ENCODE measurements at regions not wholly inside any gene's neighbourhood (a gene's known extent, or its start where the extent isn't known, plus 50 kb on each side); places are given as distances from the start of the nearest gene placed in this dataset.
"Not testable (repeated sequence)": the region's sequence is repeated elsewhere in the genome, so short reads cannot be mapped to it uniquely, and the experiment has no call there.

GRCh38 chr11:134659882-134660281, 247.8 kb upstream of the B3GAT1 start:
- Mint-ChIP-seq H3K4me3 (no peak overlapping the region), H3K36me3 (ENCODE audit: low read depth) (no peaks in the 10 kb centered on the region), H3K27me3 (no peaks in the 10 kb centered on the region), H3K4me1 (ENCODE audit: low read depth) (no peaks in the 10 kb centered on the region), H3K9me3 (peaks cover 18% of the 10 kb centered on the region), H3K27ac (no peak overlapping the region)
- intact Hi-C loops (cut with micrococcal nuclease), result no loop called here

- Mint-ChIP-seq H3K27me3 (no peaks in the 10 kb centered on the region), H3K4me3 (no peak overlapping the region), H3K27ac (no peak overlapping the region), H3K9me3 (peaks cover 18% of the 10 kb centered on the region), H3K4me1 (ENCODE audit: low read depth) (no peaks in the 10 kb centered on the region), H3K36me3 (ENCODE audit: low read depth) (no peaks in the 10 kb centered on the region)
- intact Hi-C loops (cut with micrococcal nuclease), result no loop called here
Observed at GRCh38 chr11:134658481-134659225, 246.6 kb upstream of the B3GAT1 start.

GRCh38 chr11:134657631-134658030, 245.6 kb upstream of the B3GAT1 start:
- intact Hi-C loops (cut with micrococcal nuclease), result no loop called here
- Mint-ChIP-seq H3K9me3 (peaks cover 18% of the 10 kb centered on the region), H3K36me3 (ENCODE audit: low read depth) (no peaks in the 10 kb centered on the region), H3K27me3 (no peaks in the 10 kb centered on the region), H3K4me3 (no peak overlapping the region), H3K4me1 (ENCODE audit: low read depth) (no peaks in the 10 kb centered on the region), H3K27ac (no peak overlapping the region)

- H3K36me3 Mint-ChIP-seq (ENCODE audit: low read depth), result no peaks in the 10 kb centered on the region
- no peaks in the 10 kb centered on the region for H3K27me3 Mint-ChIP-seq
- peaks cover 18% of the 10 kb centered on the region for H3K9me3 Mint-ChIP-seq
- H3K27ac Mint-ChIP-seq, result no peak overlapping the region
- H3K4me3 Mint-ChIP-seq, result no peak overlapping the region
- H3K4me1 Mint-ChIP-seq (ENCODE audit: low read depth), result no peaks in the 10 kb centered on the region
- intact Hi-C loops (cut with micrococcal nuclease), result no loop called here
Observed at GRCh38 chr11:134656861-134657540, 245.0 kb upstream of the B3GAT1 start.

GRCh38 chr11:134656086-134656840, 244.2 kb upstream of the B3GAT1 start:
- intact Hi-C loops (cut with micrococcal nuclease); H3K27ac Mint-ChIP-seq; H3K4me1 Mint-ChIP-seq (ENCODE audit: low read depth); H3K27me3 Mint-ChIP-seq; H3K4me3 Mint-ChIP-seq; H3K36me3 Mint-ChIP-seq (ENCODE audit: low read depth): not testable (repeated sequence)
- H3K9me3 Mint-ChIP-seq, result peaks cover 18% of the 10 kb centered on the region

DNA sequence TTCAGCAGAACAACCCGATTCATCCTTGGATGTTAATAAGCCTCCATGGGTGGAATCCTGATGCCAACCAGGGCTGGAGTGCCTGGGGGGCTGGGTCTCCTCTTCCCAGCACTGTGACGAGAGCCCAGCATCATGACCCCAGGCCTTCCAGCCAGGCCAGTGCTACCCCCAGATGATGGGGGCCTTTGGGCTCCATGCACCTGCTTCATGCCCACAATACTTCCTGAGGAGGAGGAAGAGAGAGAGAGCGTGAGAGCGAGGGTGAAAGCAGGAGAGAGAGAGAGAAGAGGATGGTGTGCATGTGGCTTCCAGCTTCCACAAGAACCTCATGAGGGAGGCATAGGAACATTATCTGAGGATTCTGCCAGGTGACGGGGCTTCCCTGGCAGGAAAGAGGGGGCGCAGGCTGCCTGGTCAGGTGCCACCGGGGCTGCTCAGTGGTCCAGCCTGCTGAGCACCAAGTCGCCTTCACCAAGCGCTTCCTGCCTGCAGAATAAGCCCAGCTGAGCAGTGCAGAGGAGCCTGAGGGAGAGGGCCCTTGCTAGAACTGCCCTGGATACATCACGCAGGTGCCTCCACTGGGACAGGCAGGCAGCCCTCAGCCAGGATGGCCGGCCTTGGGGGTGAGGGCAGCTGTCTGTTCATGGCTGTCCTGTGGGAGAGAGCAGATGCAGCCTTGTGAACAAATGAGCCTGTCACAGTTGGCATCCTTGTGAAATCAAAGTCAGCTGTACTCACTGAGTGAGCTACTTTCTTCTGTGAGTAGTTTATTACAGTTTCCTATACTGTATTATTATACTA, 243.3 kb upstream of the B3GAT1 start:
- Mint-ChIP-seq H3K4me1 (ENCODE audit: low read depth) (no peaks in the 10 kb centered on the region), H3K27me3 (no peaks in the 10 kb centered on the region), H3K27ac (no peak overlapping the region), H3K4me3 (no peak overlapping the region), H3K36me3 (ENCODE audit: low read depth) (no peaks in the 10 kb centered on the region), H3K9me3 (peaks cover 17% of the 10 kb centered on the region)
- intact Hi-C loops (cut with micrococcal nuclease), result no loop called here

- peaks cover 9% of the 10 kb centered on the region for H3K9me3 Mint-ChIP-seq
- intact Hi-C loops (cut with micrococcal nuclease), result no loop called here
- H3K4me1 Mint-ChIP-seq (ENCODE audit: low read depth), result no peaks in the 10 kb centered on the region
- H3K27me3 Mint-ChIP-seq, result no peaks in the 10 kb centered on the region
- H3K36me3 Mint-ChIP-seq (ENCODE audit: low read depth), result no peaks in the 10 kb centered on the region
- H3K4me3 Mint-ChIP-seq, result no peak overlapping the region
- no peak overlapping the region for H3K27ac Mint-ChIP-seq
Observed at GRCh38 chr11:134654161-134654915, 242.3 kb upstream of the B3GAT1 start.

DNA sequence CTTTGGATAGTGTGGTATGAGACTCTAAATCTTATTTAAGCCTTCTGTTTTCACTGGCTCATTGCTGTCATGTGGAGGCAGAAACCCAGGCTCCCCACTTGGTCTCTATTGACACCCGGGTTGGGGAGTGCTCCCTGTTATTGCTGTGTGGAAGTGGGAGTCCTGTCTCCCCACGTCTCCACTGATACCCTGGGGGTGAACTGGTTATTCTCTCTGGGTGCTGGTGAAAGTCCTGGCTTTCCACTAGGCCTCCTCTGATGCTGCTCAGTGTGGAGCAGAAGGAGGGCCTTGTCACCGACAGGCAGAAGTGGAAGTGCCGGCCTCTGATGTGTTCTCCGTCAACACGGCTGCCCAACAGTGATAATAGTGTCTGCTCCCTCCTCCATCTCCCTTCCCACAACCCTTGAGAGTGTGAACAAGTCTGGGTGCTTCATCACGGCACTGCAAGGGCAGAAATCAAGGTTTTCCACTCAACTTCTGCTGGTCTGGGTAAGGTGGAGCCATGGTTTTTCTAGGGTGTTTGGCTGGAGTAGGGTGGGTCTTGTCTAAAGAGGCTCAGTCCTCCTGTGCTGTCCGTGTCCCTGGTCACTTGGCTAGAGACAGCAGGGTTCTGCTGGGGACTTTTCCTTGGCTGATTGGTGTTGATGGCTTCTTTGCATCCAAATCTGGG, 240.7 kb upstream of the B3GAT1 start:
- H3K9me3 Mint-ChIP-seq, result peaks cover 9% of the 10 kb centered on the region
- intact Hi-C loops (cut with micrococcal nuclease), result no loop called here
- no peak overlapping the region for H3K27ac Mint-ChIP-seq
- no peaks in the 10 kb centered on the region for H3K4me1 Mint-ChIP-seq (ENCODE audit: low read depth)
- no peaks in the 10 kb centered on the region for H3K36me3 Mint-ChIP-seq (ENCODE audit: low read depth)
- H3K4me3 Mint-ChIP-seq, result no peak overlapping the region
- no peaks in the 10 kb centered on the region for H3K27me3 Mint-ChIP-seq

GRCh38 chr11:134647066-134647743, 235.2 kb upstream of the B3GAT1 start:
- Mint-ChIP-seq H3K4me3 (no peak overlapping the region), H3K27ac (no peak overlapping the region), H3K4me1 (ENCODE audit: low read depth) (no peaks in the 10 kb centered on the region), H3K27me3 (peaks cover 2% of the 10 kb centered on the region), H3K9me3 (no peaks in the 10 kb centered on the region), H3K36me3 (ENCODE audit: low read depth) (no peaks in the 10 kb centered on the region)
- intact Hi-C loops (cut with micrococcal nuclease), result no loop called here

DNA sequence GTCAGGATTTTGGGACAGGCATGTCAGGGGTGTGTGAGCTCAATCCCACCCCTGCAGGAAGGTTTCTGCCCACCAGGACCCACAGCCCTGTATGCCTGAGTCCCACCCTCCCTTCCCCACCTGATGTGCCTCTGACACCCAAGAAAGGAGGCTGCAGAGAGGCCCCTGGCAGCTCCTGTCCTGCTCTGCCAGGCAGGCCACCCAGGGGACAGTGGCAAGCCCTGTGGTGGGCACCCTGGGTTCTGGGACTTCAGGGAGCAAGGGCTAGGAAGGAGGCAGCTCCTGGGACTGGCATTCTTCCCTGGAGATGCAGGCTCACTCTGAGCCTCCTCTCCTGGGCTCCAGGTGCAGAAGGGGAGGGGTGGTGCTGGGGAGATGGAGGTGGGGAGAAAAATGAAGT, 234.5 kb upstream of the B3GAT1 start:
- no peak overlapping the region for H3K4me3 Mint-ChIP-seq
- intact Hi-C loops (cut with micrococcal nuclease), result no loop called here
- no peaks in the 10 kb centered on the region for H3K9me3 Mint-ChIP-seq
- no peaks in the 10 kb centered on the region for H3K36me3 Mint-ChIP-seq (ENCODE audit: low read depth)
- H3K27me3 Mint-ChIP-seq, result peaks cover 2% of the 10 kb centered on the region
- no peaks in the 10 kb centered on the region for H3K4me1 Mint-ChIP-seq (ENCODE audit: low read depth)
- H3K27ac Mint-ChIP-seq, result no peak overlapping the region

GRCh38 chr11:134645576-134645975, 233.5 kb upstream of the B3GAT1 start:
- H3K4me3 Mint-ChIP-seq, result no peak overlapping the region
- H3K36me3 Mint-ChIP-seq (ENCODE audit: low read depth), result no peaks in the 10 kb centered on the region

More at GRCh38 chr11:134645576-134645975, 233.5 kb upstream of the B3GAT1 start:
- Mint-ChIP-seq H3K9me3 (no peaks in the 10 kb centered on the region), H3K4me1 (ENCODE audit: low read depth) (no peaks in the 10 kb centered on the region), H3K27me3 (peaks cover 2% of the 10 kb centered on the region), H3K27ac (no peak overlapping the region)
- intact Hi-C loops (cut with micrococcal nuclease), result no loop called here

Data from dendritic cell treated with granulocyte-macrophage colony-stimulating factor and Interleukin-4, amounts not matched to agents 40 ng/mL and 50 ng/mL, for 4 days (primary cell).